ENCODE measurements at regions not wholly inside any gene's neighbourhood (a gene's known extent, or its start where the extent isn't known, plus 50 kb on each side); places are given as distances from the start of the nearest gene placed in this dataset.

DNA sequence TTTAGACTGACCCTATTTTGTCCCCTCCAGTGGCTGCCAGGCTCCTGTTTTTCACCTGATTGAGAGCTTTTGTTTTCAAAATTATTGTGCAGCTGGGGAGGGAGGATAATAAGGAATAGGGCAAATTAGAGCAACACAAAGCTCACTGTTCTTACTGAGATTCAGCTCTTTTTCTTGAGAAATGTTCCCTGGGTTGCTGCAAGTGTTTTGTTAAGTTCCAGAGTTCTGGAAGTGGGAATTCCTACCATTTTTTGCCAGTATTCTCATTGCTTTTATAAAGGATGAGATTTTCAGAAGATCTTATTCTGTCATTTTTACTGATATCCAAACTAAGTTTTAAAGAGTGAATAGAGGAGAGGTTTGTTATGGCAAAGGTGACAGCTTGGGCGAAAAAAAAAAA lies 417.7 kb downstream of the SIPA1L2 start:
- H3K4ac ChIP-seq (ENCODE audit: low read depth, low read length), result no peak overlapping the region
- H4K5ac ChIP-seq (ENCODE audit: insufficient read length, low read depth, low read length), result no peak overlapping the region
- H2BK12ac ChIP-seq (ENCODE audit: insufficient read length, low read depth, low read length), result no peak overlapping the region
- no peak overlapping the region for H4K8ac ChIP-seq (replicated peaks; ENCODE audit: insufficient read length, low read depth, low read length)
- H2AFZ ChIP-seq (ENCODE audit: low read length), result no peak overlapping the region
- WGBS (ENCODE audit: extremely low coverage, insufficient read length, low lambda C conversion rate), result no CpG with 5 or more reads among the region's 1 CpG
- H2BK120ac ChIP-seq (ENCODE audit: low read depth, low read length, poor library complexity, severe bottlenecking), result no peak overlapping the region
- H3K4me1 ChIP-seq (ENCODE audit: insufficient read depth, low read length), result 0 out of 2 replicates have a peak, but pooled peaks cover under 1% of the 10 kb centered on the region
- no peaks in the 10 kb centered on the region for H3K27me3 ChIP-seq (ENCODE audit: insufficient read depth, low read length)
- H3K27ac ChIP-seq (ENCODE audit: insufficient read length, low read depth, low read length), result no peak overlapping the region
- no peaks in the 10 kb centered on the region for H3K9me3 ChIP-seq (ENCODE audit: control insufficient read depth, low read depth, low read length)
- no peak overlapping the region for H2BK15ac ChIP-seq (ENCODE audit: low read depth, low read length)
- H3K4me2 ChIP-seq (ENCODE audit: insufficient read depth, insufficient read length, low read length), result no peak overlapping the region
- H4K91ac ChIP-seq (ENCODE audit: insufficient read length, low read depth, low read length), result no peak overlapping the region
- no peak overlapping the region for H3K23ac ChIP-seq (ENCODE audit: insufficient read length, low read depth, low read length)
- H4K20me1 ChIP-seq (ENCODE audit: control insufficient read depth, insufficient read depth, insufficient read length), result no peaks in the 10 kb centered on the region
- H3K79me2 ChIP-seq (ENCODE audit: insufficient read depth, low read length), result no peaks in the 10 kb centered on the region
- H3K79me1 ChIP-seq (ENCODE audit: insufficient read depth, low read depth, low read length, poor library complexity, severe bottlenecking), result no peaks in the 10 kb centered on the region
- no peak overlapping the region for H3K18ac ChIP-seq (ENCODE audit: insufficient read length, low read depth, low read length)
- TF ChIP-seq, protein P1, sequence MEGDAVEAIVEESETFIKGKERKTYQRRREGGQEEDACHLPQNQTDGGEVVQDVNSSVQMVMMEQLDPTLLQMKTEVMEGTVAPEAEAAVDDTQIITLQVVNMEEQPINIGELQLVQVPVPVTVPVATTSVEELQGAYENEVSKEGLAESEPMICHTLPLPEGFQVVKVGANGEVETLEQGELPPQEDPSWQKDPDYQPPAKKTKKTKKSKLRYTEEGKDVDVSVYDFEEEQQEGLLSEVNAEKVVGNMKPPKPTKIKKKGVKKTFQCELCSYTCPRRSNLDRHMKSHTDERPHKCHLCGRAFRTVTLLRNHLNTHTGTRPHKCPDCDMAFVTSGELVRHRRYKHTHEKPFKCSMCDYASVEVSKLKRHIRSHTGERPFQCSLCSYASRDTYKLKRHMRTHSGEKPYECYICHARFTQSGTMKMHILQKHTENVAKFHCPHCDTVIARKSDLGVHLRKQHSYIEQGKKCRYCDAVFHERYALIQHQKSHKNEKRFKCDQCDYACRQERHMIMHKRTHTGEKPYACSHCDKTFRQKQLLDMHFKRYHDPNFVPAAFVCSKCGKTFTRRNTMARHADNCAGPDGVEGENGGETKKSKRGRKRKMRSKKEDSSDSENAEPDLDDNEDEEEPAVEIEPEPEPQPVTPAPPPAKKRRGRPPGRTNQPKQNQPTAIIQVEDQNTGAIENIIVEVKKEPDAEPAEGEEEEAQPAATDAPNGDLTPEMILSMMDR (conservative IDR thresholded peaks at IDR 0.05), result no peak
- Mint-ChIP-seq H3K36me3 (ENCODE audit: insufficient read depth in 1 of 3, low read depth in 3 of 3) (peaks cover 0 to 21% (median 2%) of the 10 kb centered on the region in 3 experiments; a peak in 3 of 7 replicates), H3K9me3 (no peaks in the 10 kb centered on the region), H3K27me3 (ENCODE audit: low read depth) (no peaks in the 10 kb centered on the region), H3K27ac (no peak overlapping the region), H3K4me3 (no peak overlapping the region), H3K4me1 (peaks cover 5 to 14% of the 10 kb centered on the region in 2 experiments; a peak in 3 of 4 replicates)
- no peak overlapping the region for H3K9ac ChIP-seq (ENCODE audit: extremely low read depth, insufficient read length, low read length)
- H3K14ac ChIP-seq (ENCODE audit: insufficient read depth, low read length), result no peak overlapping the region
- H2BK5ac ChIP-seq (ENCODE audit: insufficient read length, low read length), result no peak overlapping the region
- no peak overlapping the region for H2BK20ac ChIP-seq (ENCODE audit: low read depth, low read length, poor library complexity, severe bottlenecking)
- H3T11ph ChIP-seq (ENCODE audit: low read length), result no peak overlapping the region
- H3K23me2 ChIP-seq (ENCODE audit: insufficient read length, low read depth, low read length, poor library complexity, severe bottlenecking), result no peaks in the 10 kb centered on the region
- no peak overlapping the region for H2AK5ac ChIP-seq (ENCODE audit: insufficient read length, low read length)
- H3K56ac ChIP-seq (ENCODE audit: insufficient read length, low read depth, low read length), result no peak overlapping the region
- DNase-seq, result no peak
